GM19035 (cell line): ENCODE measurements at regions not wholly inside any gene's neighbourhood (a gene's known extent, or its start where the extent isn't known, plus 50 kb on each side); places are given as distances from the start of the nearest gene placed in this dataset.
"Not testable (repeated sequence)": the region's sequence is repeated elsewhere in the genome, so short reads cannot be mapped to it uniquely, and the experiment has no call there.

Source experiments
- ATAC-seq: cut with Tn5 transposase; IDR thresholded peaks from one replicate; pipeline ENCODE4 v1.9.1; 2021; ENCODE audit not compliant: unreplicated experiment

DNA sequence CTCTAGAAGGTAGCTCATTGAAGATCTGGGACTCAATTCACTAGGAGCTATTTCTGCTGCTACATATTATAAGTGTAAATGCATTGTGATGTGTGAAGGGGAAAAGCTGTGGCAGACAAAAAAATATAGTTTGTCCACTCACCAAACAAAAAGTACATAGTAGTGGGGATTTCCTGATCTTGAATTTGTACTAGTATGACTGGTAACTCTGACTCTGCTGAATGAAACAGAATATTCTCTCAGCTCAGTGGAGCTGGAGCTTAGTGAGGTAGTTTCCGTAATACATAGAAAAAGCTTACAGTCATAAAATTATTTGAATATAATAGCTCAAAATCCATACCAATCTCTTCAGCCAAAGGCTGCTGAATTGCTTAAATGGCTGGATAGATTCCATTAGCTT lies 455.6 kb upstream of the CD180 start:
- ATAC-seq: no peak

DNA sequence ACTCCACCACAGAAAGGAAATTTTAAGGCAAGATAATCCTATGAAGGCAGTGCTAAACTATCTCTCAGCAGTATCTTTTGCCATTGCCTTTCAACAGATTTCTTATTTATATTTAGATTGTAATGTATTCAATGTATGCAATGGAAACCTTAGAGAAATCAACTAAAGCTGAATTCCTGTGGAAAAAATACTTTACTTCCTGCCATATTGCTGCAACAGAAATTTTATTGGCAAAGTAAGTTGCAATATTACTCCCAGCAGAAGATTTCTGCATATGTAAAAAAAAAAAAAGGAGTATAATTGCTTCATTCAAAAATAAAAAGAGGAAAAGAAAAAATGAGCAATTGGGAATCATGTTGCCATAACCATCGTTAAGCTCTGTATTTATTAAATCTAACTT lies 454.6 kb upstream of the CD180 start:
- ATAC-seq: no peak

DNA sequence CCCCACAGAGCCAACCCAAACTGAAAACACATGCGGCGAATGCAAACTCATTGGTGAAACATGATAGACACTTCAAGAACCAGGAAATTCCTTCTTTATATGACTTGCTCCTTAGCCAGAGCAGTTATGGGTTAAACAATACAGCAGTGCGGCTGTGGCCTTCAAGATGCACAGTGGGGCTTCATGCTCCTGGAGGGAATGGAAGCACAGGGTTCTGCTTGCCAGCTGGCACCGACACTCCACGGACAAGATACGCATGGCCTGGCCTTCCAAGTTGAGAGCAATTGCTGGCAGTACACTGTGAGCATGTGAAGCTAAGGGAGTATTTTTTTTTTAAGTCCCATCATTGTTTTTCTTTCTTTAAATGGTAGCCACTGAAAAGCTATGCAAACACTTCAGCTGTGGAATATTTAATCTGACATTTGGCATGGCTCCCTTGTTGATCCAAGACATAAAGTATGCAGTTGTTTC lies 451.6 kb upstream of the CD180 start:
- ATAC-seq: no peak

DNA sequence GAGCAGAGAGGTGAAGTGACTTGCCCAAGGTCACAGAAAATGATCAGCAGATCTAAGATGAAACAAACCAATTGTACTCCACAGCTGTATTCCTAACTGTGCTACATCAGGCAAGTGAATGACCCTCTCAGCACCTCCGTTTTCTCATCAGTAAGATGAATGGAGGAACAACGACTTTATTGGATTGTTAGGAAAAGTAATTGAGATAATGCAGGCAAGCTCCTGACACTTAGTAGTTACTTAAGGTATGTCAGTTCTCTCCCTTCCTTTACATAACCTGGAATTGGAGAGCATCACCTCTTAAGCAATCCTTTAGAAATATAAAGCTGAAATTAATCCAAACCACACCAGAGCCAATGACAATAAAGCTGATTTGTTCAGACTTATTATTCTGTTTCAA lies 451.2 kb upstream of the CD180 start:
- no peak for ATAC-seq

DNA sequence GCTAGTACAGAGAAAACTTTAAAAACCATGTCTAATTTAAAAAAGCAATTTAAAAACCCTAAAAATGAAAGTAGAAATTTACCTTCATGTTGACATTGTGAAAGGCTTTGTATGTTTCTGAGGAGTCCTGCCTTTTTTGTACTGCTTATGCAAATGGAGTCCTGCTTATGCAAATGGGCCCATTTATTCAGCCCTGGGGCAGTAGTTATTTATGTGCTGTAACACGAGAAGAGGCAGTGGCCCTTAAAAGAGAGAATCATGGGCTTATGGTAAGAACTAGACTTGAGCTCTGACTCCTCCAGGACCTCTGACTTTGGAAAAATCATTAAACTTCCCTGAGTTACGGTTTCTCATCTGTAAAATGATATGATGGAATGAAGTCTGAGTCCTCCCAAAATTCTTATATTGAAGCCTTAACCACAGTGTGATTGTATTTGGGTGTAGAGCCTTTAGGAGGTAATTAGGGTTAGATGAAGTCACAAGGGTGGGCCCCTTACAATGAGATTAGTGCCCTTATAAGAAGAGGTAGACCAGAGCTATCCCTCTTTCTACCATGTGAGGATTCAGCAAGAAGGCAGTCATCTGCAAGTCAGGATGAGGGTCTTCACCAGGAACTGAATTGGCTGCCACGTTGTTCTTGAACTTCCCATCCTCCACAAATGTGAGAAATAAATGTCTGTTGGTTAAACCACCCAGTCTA lies 447.8 kb upstream of the CD180 start:
- no peak for ATAC-seq

DNA sequence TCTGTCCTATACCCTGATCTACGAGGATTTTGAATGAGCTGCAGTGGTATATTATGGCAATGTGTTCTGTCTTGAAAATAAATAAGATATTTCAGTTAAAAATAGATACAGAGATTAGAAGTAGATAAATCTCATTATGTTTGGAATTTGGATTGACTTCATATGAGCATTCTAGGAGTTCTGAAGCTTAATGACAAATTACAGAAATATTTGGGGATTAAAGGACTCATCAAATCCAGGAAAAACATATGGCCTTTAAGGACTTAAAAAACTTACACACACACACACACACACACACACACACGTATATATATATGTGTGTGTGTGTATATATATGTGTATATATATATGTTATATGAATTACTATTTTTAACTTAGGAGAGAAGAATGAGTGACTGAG lies 446.9 kb upstream of the CD180 start:
- no peak for ATAC-seq

DNA sequence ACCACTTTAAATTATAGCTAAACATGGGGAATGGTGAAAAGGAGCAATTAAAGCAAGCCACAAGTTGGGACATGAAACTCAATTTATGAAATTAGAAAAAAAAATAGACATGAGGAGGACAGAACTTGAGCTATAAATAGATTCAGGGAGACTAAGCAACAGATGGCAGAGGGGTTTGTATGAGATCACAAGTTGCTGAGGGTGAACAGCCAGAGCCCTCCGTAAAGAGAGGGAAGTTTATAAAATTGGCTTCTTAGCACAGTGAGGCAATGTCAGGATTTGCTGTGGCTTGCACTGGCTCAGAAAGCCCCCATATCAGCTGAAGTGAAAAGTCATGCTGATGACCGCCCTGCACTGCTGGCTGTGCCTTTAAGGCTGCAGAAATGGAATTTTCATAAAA lies 443.4 kb upstream of the CD180 start:
- no peak for ATAC-seq

DNA sequence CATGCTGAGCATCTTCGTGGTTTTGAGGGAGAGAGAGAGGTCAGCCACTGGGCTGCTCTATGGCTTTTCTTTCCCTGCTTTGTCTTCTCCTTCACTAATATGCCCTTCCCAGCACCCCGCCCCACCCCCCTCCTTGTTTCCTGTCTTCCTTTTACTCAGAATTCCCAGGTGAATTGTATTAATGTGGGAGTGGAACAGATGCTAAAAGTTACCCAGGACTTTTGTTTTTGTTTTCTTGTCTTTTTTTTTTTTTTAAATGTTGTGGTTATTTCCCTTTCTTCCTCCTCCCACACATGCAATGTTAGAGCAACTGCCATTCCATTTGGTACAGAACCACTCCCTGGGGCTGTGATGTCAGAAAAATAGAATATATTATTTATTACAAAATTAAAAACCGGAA lies 442.7 kb upstream of the CD180 start:
- no peak for ATAC-seq

DNA sequence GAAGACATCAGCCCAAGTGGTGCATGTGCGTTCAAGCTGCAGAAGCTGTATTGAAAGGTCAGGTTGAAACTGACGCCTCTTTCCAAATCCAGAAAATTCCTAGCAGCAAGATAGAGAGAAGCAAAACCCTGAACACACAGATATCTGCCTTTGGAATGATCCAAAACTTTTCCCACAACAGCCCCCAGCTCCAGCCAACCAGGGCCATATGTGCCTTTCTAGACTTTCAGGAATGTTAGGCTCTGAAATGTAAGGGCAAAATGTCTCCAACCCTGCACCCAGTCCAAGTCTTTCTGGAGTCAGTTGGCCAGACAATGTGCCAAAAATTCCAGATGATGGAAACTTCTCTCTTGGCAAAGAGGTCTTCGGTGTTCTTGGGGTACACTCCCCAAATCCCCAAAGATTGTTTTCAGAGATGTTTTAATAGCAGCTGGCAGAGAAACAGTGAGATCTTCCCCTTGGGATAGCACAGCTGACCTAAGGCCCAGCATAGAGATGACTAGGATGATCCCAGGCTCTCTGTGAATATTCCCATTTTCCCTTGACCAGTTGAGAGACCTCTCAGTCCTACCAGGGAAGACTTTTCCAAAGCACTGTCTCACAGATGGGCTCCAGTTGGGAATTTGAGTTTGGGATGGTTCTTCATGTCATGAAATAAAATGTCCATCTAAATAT lies 440.4 kb upstream of the CD180 start:
- ATAC-seq: no peak

DNA sequence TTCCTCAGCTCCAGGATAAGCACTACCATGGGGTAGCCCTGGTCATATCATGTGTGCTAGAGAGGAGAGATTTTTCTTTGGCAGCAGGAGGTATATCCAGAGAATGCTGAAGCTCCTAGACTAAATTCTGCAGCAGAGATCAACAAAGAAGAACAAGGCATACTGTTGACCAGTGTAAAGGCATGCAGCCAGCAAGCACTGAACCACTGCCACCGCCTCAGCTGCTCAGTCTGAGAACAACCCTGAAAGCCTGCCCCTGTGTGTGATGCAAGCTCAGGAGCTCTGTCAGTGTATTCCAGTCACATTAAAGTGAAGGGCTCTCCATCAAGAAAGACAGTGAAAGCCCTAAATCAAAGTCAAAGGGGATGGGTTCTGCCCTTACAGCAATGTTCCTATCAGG lies 439.5 kb upstream of the CD180 start:
- ATAC-seq: no peak

DNA sequence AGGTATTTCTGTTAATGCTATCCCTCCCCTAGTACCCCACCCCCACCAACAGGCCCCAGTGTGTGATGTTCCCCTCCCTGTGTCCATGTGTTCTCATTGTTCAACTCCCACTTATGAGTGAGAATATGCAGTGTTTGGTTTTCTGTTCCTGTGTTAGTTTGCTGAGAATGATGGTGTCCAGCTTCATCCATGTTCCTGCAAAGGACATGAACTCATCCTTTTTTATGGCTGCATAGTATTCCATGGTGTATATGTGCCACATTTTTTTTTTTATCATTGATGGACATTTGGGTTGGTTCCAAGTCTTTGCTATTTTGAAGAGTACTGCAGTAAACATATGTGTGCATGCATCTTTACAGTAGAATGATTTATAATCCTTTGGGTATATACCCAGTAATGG lies 430.5 kb upstream of the CD180 start:
- ATAC-seq: not testable (repeated sequence)

DNA sequence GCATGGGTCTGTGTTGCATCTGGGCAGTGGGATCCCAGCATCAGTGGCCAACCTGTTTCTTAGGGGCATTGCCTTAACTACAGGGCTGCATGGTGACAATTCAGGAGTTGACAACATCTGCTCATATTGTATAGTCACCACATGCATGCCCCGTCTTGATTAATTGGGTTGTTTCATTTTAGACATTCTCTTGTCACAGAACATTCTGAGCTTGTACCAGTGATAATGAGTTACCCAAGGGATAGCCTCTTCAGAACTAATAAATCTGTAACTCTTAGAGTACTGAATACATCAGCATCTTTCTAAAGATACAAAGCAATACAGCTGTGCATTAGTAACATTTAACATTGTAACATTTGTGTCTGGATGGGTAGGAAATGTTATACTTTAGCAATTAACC lies 426.5 kb upstream of the CD180 start:
- no peak for ATAC-seq

DNA sequence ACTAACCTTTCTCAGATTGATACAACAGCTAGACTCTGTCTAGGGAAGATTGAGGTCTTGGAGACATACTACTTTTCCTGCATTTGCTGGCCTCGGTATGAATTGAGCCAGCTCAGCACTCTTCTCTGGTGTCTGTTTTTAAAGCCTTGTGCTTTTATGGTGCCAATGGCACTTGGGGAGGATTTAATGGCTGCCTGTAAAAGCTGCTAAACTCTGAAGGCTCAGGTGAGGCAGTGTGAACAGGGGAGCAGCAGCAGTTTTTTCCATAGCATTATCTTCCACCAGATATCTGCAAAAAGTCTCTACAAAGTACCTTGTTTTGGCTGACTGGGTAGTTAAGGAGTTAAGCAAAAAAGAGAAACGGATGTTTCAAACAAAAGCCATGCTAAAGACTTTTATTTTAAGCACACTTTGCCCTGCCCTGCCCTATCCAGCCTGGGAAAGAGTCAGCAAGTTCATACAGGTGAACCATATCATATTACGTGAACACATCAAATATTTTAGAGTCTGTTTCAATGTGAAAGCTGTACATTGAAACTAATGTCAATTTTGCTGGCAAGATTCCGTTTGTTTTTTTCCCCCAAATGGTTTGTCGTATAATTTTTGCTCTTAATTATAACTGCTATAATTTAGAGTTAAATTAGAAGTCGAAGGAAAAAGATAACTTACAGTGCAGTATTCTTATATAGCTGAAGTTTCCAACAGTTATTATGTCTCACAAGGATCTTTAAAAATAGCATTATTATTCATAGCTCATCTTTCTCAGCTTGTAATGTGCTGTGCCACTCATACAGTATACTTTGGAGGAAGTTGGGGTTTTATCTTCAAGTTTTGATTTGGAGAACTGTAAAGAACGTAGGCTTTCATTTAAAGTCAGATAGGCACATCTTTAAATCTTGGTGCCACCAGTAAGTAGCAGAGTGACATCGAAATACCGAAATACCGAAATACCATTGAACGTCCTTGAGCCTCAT lies 424.1 kb upstream of the CD180 start:
- no peak for ATAC-seq

DNA sequence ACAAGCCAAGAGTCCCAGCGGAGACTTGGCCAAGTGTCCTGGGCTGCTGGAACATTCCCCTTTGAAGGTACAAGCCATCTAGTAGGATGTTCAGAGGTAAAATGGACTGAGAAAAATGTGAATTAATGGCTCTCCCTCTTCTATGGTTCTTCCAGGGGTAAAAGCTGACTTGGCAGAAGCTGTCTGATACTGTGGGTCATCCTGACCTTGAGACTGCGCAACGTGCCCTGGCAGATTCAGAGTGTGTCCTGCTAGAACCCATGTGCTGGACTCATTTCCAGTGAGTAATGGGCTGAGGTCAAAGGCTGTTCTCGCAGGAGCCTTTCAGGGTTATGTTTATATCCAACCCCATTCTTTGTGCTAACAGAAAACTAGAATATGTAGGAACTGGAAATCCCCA lies 423.0 kb upstream of the CD180 start:
- no peak for ATAC-seq

DNA sequence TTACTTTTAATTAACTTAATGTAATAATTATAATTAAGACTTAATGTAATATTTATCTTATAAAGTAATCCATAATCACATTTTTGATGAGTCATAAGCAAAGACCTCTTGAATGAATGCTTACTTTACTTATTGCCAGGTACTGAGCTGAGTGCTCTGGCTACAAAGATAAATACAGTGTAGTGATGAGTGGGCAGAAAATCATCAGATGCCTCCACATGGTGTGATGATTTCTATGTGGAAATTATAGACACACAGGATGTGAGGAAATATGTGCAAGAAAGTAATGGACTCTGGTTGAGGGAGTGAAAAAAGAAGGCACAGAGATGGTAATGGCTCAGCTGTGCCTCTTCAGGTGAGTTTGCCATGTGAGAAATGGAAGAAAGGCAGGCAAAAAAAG lies 422.6 kb upstream of the CD180 start:
- no peak for ATAC-seq

DNA sequence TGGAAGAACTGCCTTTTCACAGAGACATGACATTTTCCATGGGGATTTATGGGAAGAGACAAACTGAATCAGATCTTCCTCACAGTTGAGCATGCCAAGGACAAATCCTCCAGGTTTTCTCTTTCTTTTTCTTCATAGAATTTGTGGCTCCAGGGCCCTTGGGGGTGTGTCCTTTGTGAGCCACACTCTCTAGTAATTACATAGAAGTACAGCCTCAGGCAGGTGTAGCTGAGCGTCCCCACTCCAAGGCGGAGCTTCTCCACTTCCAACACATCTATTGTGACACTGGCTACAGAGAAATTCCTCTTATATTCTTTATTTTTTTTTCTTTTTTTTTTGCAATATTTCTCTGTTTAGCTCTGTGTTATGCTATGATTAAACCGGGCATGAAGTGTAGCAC lies 420.5 kb upstream of the CD180 start:
- ATAC-seq: no peak

DNA sequence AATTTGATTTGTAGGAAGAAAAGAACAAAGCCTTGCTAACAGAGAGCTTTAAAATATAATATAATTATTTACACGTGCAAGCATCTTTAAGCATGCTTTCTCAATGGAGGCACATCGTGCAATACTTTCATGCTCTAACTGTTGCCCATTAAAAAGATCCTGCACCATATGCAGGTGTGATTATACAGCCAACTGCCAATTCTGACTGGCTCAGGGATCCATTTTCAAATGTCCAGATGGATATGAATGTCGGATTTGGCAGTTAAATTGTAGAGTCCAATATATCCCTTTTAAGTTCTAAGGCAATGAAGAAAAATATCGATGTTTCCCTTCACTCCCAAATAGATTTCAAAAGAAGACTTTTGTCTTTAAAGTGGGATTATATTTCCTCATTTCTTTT lies 416.4 kb upstream of the CD180 start:
- ATAC-seq: no peak

DNA sequence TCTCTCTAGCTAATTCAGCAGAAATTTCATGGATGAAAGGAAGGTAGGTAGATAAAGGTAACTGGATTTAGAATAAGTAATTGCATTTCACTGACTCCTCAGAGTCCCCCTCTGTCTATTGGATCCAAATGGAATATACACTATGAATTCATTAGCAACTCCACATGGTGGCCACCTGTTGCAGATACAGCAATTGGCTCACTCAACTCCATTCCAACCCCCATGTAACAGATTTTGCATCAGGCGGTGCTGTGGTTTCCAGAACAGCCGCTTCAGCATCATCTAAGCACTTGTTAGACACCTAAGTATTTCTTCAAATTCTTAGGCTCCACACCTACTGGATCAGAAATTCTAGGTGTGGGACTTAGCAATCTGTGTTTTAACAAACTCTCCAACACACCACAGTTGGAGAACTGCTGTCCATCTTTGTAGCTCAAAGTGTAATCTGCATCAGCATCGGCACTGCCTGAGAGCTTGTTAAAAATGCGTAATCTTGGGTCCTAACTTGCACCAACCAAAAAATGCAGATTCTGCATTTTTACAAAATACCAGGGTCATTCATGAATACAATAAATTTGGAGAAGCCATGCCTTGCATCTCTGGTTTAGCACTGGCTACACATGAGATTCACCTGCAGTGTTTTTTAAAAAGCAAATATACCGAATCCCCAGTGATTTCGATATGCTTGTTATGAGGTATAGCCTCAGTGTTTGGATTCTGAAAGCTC lies 413.8 kb upstream of the CD180 start:
- ATAC-seq: no peak

DNA sequence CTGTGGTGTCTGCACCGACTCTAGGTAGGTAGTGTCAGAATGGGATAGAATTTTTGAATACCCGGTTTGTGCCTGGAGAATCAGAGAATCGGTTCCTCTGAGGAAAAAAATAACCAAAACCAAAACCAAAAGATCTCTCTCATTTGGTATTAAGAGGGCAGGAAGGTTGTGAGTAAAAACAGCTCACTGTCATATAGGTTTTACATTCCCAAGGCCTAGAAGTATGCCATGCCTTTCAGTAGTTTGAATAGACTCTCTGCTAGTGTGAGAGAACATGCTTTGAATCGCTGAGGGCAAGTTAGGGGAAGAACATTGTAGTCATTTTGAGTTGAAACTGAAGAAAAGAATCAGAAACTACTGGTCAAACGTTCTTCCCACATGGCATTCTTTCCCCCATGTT lies 411.4 kb upstream of the CD180 start:
- ATAC-seq: no peak

DNA sequence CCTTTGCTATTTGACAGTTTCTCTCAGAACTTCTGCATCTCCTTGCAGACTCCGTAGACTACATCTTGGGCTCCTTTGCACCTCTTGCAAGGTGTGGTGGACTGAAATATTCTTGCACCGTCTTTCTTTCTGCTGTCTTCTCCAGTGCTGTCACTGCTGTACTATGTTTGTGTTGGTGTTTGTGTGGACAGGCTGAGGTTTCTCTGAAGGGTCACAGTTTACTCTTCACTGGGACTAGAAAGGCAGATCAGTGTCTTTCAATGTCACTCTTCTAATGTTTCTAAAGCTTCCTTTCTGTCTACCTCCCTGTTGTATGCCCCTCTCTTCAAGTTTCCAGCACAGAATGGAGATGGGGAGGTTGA lies 410.0 kb upstream of the CD180 start:
- ATAC-seq: no peak
